CD4-positive, alpha-beta T cell (primary cell): ENCODE measurements at regions not wholly inside any gene's neighbourhood (a gene's known extent, or its start where the extent isn't known, plus 50 kb on each side); places are given as distances from the start of the nearest gene placed in this dataset.

ENCODE experiments used
- ATAC-seq: fragments of 200-7000 bp; cut with Tn5 transposase; one replicate; pipeline ENCODE4 v1.10.0; 2022; ENCODE audit warnings: mild to moderate bottlenecking; ENCODE audit not compliant: poor library complexity
- CTCF ChIA-PET: fragments of 350-600 bp; sonication (Branson Sonifier 250); formaldehyde crosslinking; loops from one replicate; lab custom pipeline; 2021; ENCODE audit warnings: antibody characterized with exemption, inconsistent platforms; lab: Charles Lee
- POLR2A ChIA-PET: fragments of 350-600 bp; sonication (Branson Sonifier 250); formaldehyde crosslinking; loops from one replicate; lab custom pipeline; 2021; ENCODE audit warnings: antibody characterized with exemption, inconsistent platforms; lab: Charles Lee
- DNase-seq, 14 experiments: peaks; one replicate each; pipeline ENCODE4 v3.0.0-alpha.2; 2013 to 2020; ENCODE audit warnings: mixed read lengths in 2 of 14
- H3K27ac ChIP-seq, 2 donors: one replicate each; pipeline versions ENCODE4 v1.5.1 to v1.7.0; 2013; ENCODE audit warnings: low read length in 2 of 2, low read depth in 1 of 2, mild to moderate bottlenecking in 1 of 2
- H3K27me3 ChIP-seq, 2 experiments: 1 replicate in 1 of 2; 2 replicates in 1 of 2; pipeline versions ENCODE4 v1.6.1 to v1.7.0; 2013; ENCODE audit warnings: low read length in 2 of 2, control low read depth in 1 of 2, mild to moderate bottlenecking in 1 of 2, moderate library complexity in 1 of 2; ENCODE audit not compliant: insufficient read depth in 2 of 2, control insufficient read depth in 1 of 2
- H3K36me3 ChIP-seq: one replicate; pipeline ENCODE4 v1.6.1; 2013; ENCODE audit warnings: low read length, control low read depth; ENCODE audit not compliant: insufficient read depth
- H3K4me1 ChIP-seq: one replicate; pipeline ENCODE4 v1.6.1; 2013; ENCODE audit warnings: low read length, control low read depth; ENCODE audit not compliant: insufficient read depth
- H3K4me3 ChIP-seq: one replicate; pipeline ENCODE4 v1.5.1; 2013; ENCODE audit warnings: mild to moderate bottlenecking, low read length, moderate library complexity
- H3K9me3 ChIP-seq, 2 experiments: 1 replicate in 1 of 2; 2 replicates in 1 of 2; pipeline versions ENCODE4 v1.6.1 to v1.7.0; 2013; ENCODE audit warnings: low read length in 2 of 2, mild to moderate bottlenecking in 2 of 2, control low read depth in 1 of 2, moderate library complexity in 1 of 2; ENCODE audit not compliant: control insufficient read depth in 1 of 2, insufficient read depth in 1 of 2
- H3K27ac Mint-ChIP-seq: one replicate; pipeline ENCODE4 v1.8.0; 2020; ENCODE audit warnings: mixed read lengths
- H3K27me3 Mint-ChIP-seq: one replicate; pipeline ENCODE4 v1.8.0; 2021; ENCODE audit warnings: mixed read lengths
- H3K36me3 Mint-ChIP-seq: one replicate; pipeline ENCODE4 v1.8.0; 2021; ENCODE audit warnings: low read depth, mixed read lengths
- H3K4me1 Mint-ChIP-seq: one replicate; pipeline ENCODE4 v1.8.0; 2021; ENCODE audit warnings: low read depth, mixed read lengths
- H3K4me3 Mint-ChIP-seq: one replicate; pipeline ENCODE4 v1.8.0; 2020; ENCODE audit warnings: mild to moderate bottlenecking, mixed read lengths
- H3K9me3 Mint-ChIP-seq: one replicate; pipeline ENCODE4 v1.8.0; 2020; ENCODE audit warnings: mixed read lengths
- CTCF ChIP-seq: fragments of 200-600 bp; IDR thresholded peaks from one replicate; pipeline ENCODE4 v1.8.0; 2022; ENCODE audit warnings: antibody characterized with exemption, mild to moderate bottlenecking
- intact Hi-C, 2 experiments: fragments of 100-400 bp; cut with DNase I in 1 of 2; cut with micrococcal nuclease in 1 of 2; formaldehyde crosslinking; loops; one replicate each; pipeline versions ENCODE4 v1.15.1 to v1.9.0; 2023 to 2025; cut with DNase I, micrococcal nuclease

GRCh38 chr9:107637421-107638420 lies 148.2 kb upstream of the KLF4 start:
- Mint-ChIP-seq H3K27me3 (peaks cover 62% of the 10 kb centered on the region), H3K9me3 (peaks cover 3% of the 10 kb centered on the region), H3K27ac (no peak overlapping the region), H3K36me3 (no peaks in the 10 kb centered on the region), H3K4me1 (peaks cover 9% of the 10 kb centered on the region), H3K4me3 (no peak overlapping the region)
- Histone ChIP-seq H3K27me3 (peaks cover 11 to 17% of the 10 kb centered on the region in 2 experiments), H3K36me3 (no peaks in the 10 kb centered on the region), H3K4me1 (peaks cover 3% of the 10 kb centered on the region), H3K27ac (peak overlapping the region in 1 of 2 donors; percentile 44), H3K4me3 (peak overlapping the region; percentile 25), H3K9me3 (peaks cover 0 to 12% of the 10 kb centered on the region in 2 experiments)
- intact Hi-C loops = no loop called here
- no peak for ATAC-seq
- POLR2A ChIA-PET = no interaction called here
- CTCF ChIA-PET = no interaction called here
- peak in 3 of 14 experiments; percentile 24 to 72 (median 63) for DNase-seq
- no peak for TF ChIP-seq CTCF

- H3K9me3 Mint-ChIP-seq = no peaks in the 10 kb centered on the region
- DNase-seq (peak in 2 of 14 experiments; percentile 41 to 44), ATAC-seq (no peak)
- no peaks in the 10 kb centered on the region for H3K36me3 Mint-ChIP-seq
- peaks cover 13 to 17% of the 10 kb centered on the region in 2 experiments for H3K27me3 ChIP-seq
- no peak overlapping the region for H3K27ac Mint-ChIP-seq
- no peak for TF ChIP-seq CTCF
- no peaks in the 10 kb centered on the region for H3K36me3 ChIP-seq
- peaks cover 0 to 8% of the 10 kb centered on the region in 2 experiments for H3K9me3 ChIP-seq
- H3K27ac ChIP-seq = peak overlapping the region in 1 of 2 donors; percentile 1
- ChIA-PET CTCF (no interaction called here), POLR2A (no interaction called here)
- H3K4me3 Mint-ChIP-seq = no peak overlapping the region
- no peak overlapping the region for H3K4me3 ChIP-seq
- peaks cover 3% of the 10 kb centered on the region for H3K4me1 ChIP-seq
- H3K27me3 Mint-ChIP-seq = peaks cover 58% of the 10 kb centered on the region
- intact Hi-C loops = no loop called here
- peaks cover 9% of the 10 kb centered on the region for H3K4me1 Mint-ChIP-seq
Observed at GRCh38 chr9:107636571-107637381, 147.2 kb upstream of the KLF4 start.

GRCh38 chr9:107635803-107636174 lies 146.2 kb upstream of the KLF4 start:
- H3K4me3 Mint-ChIP-seq = no peak overlapping the region
- no peak for DNase-seq
- no peaks in the 10 kb centered on the region for H3K9me3 Mint-ChIP-seq
- Histone ChIP-seq H3K27ac (no peak overlapping the region), H3K36me3 (no peaks in the 10 kb centered on the region), H3K4me1 (peaks cover 3% of the 10 kb centered on the region), H3K9me3 (peaks cover 0 to 7% of the 10 kb centered on the region in 2 experiments), H3K4me3 (no peak overlapping the region), H3K27me3 (peaks cover 13 to 17% of the 10 kb centered on the region in 2 experiments)
- intact Hi-C loops = no loop called here
- ChIA-PET POLR2A (no interaction called here), CTCF (no interaction called here)
- no peaks in the 10 kb centered on the region for H3K36me3 Mint-ChIP-seq
- H3K4me1 Mint-ChIP-seq = peaks cover 9% of the 10 kb centered on the region
- no peak for TF ChIP-seq CTCF
- ATAC-seq = no peak
- no peak overlapping the region for H3K27ac Mint-ChIP-seq
- H3K27me3 Mint-ChIP-seq = peaks cover 53% of the 10 kb centered on the region
